DMS 273 (cell line): ENCODE measurements at regions not wholly inside any gene's neighbourhood (a gene's known extent, or its start where the extent isn't known, plus 50 kb on each side); places are given as distances from the start of the nearest gene placed in this dataset.

Source experiments
- DNase-seq: peaks from one replicate; lab custom pipeline; 2025; ENCODE audit not compliant: unreplicated experiment; lab: John Stamatoyannopoulos, UW

DNA sequence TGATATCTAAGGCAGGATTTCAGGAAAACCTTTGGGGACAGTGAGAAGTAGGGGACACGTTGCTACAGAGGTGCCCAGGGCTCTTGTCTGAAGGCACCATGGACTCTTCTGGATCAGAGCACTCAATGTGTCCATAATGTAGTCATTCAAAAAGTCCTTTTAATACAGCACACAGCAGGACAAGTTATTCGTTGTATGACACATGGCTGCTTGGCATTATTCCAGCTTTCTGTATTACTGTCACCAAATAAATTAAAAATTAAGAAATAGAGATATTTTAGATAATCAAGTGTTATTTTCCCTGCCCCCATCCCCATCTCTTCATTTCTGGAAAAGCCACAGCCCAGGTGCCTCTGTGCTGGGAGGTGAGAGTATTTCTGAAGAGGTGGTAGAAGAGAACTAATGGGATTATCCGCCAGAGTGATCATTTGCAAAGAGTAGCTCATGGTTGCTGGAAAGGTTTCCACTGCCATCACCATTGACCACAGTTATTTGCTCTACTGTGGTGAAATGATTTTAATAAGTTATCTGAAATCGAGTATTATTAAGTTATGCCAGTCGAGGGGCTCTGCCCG is 83.0 kb downstream of the CXCL12 start:
- peak; percentile 12 for DNase-seq

DNA sequence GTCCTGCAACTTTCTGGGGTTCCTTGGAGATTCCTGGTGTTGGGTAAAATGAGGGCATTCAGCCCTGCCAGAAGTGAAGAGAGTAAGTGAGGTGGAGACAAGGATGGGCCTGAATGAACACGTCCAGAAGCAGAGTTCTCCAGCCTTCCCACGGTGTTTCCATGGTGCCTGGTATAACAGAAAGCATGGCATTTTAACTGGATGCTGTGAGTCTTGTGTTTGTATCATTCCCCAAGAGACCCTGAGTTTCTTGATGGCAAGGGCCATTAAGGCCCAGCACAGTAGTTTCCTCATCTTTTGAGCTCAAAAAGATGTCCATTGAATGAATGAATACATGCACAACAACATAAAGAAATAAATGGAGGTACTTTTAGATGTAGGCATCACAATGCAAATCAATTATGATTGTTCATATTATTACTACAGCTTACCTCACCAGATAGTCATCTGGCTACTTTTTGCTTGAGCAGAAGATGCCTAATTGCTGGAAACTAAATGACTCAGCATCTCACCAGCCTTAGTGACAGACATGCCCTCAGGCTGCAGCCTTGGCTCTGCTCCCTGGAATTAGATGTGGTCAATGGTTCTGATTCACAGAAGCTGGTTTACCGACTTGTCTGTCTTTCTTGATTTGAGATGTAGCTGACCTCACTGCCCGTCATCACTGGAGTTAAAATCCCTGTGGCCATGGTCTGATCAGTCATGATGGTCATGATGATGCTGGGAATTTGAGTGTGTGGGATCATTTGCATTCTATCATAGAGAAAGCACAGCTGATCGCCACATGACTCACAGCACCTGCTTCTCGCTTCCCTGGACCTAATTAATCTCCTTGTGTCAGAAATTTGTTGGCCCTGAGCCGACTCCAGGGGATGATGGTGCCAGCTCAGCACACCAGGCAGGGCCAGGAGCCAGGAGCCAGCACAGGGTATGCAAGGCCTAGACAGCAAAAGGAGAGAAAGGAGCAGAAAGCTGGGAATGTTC is 83.9 kb downstream of the CXCL12 start:
- DNase-seq, result peak; percentile 84

DNA sequence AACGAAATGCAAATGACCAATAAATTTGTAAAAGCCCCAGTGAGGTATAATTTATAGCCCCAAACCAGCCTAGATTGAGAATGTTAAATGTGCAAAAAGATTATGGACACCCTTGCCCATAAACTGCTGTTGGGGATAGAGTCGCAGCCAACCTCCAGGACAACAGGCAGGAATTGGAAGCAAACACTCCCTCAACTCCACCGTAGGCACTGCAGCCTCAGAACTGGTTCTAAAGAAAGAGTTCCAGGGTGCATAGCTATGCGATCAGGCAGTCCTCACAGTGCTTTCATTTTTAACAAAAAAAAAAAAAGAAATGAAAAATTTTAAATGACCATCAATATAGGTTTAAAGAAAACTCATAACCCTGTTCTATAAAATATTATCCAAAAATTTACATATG is 86.2 kb downstream of the CXCL12 start:
- no peak for DNase-seq

DNA sequence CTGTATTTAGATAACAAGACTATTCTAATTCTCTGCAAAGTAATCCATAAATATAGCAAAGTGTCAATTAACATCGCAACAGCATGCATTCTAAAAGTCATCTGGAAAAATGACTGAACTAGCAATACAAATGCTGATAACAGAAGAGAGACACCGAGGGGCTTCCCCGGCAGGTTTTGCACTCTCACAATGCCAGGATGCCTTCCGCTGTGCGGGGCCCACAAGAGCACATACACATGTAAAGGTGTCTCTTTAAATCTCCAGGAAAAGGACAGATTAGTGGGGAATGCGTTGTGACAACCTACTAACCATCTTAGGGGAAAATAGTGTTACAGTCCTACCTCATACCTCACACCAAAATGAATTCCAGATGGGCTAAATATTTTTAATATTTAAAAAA is 86.9 kb downstream of the CXCL12 start:
- DNase-seq, result no peak

DNA sequence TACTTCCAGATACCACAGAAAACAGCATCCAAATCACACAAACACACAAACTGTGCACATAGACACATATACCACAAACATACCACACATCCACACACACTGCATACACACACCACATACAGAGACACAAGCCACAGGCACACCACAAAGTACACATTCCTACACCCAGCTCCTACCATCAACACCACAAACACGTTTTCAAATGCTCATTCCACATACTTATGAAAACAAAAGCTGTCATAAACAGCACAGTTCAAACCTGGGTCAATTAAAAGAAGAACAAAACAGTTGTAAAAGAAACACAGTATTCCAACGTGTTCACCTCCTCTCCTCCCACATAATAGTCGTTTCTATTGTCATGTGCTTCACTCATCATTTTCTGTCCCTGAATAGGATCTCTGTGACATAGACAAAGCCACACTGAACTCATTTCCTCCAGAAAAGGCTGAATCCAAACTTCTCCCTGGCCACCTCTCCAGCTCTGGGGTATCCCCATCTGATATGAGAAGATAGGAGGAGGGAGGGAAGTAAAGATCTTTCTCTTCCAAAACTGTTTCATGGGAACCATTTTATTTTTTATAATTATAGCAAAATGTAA is 89.2 kb downstream of the CXCL12 start:
- DNase-seq, result no peak

DNA sequence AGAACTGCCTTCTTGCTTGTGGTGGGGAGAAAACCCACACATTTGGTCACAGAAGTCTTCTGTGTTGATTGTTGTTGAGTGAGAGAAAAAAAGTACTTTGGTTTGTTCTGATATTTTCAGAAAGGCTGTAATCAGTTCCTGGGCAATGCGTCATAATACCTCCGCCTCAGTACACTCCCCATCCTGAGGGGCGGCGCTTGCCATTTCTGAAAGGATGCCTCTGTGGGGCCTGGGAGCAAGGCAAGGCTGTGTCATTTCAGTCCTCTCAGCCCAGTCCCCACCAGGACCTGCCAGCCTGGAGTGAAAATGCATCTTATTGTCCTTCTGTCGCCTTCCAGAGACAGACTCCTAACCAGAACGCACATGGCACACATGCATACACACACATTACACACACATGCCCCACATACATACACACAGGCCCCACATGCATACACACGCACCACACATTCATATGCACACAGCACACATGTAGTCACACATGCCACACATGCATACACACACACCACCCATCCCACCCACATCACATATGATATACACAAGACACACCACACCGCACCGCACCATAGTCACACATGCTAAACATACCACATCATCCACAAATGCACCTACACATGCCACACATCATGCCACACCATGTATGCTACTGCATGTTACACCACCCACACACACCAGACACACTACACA is 90.0 kb downstream of the CXCL12 start:
- DNase-seq, result no peak

DNA sequence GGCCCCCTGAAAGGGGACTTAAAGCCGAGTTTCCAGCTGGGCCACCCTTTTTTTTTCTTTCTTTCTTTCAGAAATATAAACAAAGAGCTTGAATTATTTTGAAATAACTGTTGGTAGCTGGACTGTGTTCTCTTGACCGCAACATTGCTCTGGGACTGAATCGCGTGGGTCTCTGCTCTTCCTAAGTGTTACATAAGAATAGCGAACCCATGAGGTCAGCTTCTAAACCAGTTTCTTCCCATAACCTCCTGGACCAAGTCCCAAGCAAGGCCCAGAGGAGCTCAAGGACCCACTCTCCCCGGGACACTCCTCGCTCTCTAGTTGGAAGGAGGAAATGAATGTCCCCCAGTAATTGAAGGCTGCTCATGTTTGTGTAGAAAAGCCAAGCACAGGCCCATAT is 91.1 kb downstream of the CXCL12 start:
- no peak for DNase-seq

DNA sequence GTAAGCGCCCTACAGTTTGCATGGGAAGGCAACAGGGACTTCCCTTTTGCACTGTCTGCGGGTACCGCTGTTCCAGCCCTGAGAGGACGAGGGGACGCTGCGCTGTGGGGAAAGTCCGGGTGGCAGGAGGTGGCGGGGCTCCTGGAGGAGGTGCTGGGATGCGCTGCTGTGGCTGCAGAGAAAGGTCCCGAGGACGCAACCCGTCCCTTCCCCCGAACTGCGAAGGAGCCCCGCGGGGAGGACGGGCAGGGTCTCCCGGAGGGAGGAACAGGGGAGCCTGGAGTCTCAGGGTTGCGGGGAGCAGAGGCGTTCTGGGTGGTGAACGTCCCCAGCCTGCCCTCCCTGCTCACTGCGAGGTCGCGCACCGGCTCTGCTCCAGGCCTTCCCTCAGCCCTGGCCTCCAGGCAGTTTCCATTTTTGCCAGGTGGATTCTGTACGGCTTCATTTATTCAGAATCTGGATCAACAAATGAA is 91.6 kb downstream of the CXCL12 start:
- DNase-seq, result no peak

DNA sequence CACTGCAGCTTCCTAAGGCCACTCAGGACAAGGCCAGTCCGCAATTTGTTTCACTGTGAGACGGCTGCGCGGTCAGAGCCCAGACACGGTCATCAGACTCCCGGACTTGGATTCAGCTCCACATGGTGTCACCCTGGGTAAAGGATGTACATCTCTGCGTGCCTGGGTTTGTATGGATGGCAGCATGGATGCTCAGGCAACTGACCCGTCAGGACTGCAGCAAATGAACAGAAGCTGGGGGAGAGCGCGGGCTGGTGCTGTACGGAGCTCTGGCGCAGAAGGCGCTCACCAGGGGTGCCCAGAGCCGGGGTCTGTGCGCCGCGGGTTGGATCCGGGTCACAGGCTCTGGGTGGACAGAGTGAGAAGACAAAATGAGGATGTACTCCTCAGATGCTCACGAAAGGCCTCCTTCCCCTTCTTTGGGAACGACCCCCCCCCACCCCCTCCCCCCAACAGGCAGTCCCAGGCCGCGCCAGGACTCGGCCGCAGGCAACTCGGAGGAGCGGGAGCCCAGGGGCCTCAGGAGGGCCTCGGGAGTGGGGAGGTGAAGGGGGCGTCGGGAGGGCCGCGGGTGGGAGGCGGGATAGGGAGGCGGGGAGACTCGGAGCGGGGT is 92.4 kb downstream of the CXCL12 start:
- no peak for DNase-seq

DNA sequence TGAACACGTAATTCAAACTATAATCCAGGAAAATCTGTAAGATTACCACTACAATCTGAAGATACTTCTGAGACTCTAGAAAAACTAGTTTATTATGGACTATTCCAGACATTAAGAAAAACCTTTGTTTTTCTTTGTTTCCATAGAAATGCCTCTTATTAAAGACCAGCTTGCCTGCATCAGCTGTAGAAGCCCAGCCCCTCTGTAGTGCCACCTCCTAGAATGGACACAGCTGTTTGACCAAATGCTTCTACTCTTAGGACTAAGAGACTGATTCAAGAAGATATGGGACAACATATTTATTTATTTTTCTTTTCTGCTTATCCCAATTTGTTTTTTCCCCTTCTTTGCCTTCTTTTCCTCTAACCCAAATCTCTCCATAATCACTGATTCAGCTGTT is 93.8 kb downstream of the CXCL12 start:
- DNase-seq, result no peak

DNA sequence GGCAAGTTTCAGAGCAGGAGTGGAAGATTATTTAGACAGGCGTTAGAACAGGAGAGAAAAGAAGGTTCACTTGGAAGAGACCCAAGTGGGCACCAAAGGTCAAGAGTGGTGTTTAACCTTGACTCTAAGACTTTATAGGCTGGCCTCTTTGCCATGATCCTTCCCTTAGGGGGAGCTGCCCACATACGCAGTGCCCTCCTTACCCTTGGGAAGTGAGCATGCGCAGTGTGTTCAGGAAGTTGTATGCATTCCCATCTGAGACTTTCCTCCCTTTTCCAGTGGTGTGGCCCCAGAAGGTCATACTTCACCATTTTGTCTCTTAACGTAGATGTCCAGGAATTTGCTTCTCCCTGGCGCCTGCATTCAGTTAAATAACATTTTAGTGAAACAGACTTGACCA is 95.8 kb downstream of the CXCL12 start:
- DNase-seq, result no peak

DNA sequence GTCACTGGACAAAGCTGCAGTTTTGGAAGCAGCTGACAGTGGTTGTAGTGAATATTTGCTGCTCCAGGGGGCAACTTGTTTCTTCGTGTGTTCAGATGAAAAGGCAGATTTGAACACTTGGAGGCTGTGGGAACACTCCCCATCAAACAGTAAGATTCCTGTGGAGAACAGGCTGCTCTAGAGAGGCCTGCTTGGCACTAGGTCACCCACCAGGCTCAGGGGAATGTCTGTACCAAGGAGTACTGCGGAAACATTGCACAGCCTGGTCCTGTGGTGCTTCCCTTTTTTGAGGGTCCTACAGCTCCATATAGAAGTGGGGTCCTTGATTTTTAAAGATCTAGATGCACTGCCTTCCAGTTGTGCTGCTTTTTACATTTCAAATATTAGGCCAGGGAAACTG is 97.5 kb downstream of the CXCL12 start:
- no peak for DNase-seq

DNA sequence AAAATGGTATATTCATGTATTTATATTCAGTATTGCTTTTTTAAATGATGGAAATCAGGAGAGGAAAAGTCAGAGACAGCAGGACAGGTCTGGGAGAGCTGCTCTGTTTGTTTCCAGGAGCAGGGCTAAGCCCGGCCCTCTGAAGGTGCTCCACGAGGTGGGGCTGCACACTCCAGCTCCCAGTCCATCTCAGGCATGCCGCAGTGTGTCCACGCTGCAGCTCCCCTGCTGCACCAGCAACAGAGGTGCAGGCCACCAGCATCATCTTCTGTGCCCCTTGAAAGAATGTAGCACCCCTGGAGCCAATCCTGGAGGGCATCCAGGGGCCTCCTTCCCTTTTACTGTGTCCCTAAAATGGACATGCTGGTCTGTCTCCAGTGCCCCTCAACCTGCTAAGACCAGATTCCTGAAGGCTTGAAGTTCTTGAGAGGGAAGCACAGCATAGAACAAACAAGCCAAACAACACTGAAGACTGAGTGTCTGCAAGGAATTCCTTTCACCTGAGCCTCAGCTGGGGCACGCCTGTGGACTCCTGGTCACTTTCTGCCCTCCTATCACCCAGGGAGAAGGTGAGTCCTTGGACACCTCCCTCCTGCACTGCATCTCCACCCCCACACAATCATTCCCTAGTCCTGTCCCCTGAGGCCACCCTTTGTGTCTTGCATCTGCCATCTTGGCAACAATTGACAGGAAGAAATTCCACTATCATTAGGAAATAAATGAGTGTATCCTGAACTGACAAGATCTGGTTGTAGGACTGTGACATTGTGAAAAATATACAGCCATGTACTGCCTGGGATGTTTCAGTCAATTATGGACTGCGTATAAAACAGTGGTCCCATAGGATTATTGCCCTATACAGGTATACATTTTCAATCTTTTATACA is 100.5 kb downstream of the CXCL12 start:
- no peak for DNase-seq

DNA sequence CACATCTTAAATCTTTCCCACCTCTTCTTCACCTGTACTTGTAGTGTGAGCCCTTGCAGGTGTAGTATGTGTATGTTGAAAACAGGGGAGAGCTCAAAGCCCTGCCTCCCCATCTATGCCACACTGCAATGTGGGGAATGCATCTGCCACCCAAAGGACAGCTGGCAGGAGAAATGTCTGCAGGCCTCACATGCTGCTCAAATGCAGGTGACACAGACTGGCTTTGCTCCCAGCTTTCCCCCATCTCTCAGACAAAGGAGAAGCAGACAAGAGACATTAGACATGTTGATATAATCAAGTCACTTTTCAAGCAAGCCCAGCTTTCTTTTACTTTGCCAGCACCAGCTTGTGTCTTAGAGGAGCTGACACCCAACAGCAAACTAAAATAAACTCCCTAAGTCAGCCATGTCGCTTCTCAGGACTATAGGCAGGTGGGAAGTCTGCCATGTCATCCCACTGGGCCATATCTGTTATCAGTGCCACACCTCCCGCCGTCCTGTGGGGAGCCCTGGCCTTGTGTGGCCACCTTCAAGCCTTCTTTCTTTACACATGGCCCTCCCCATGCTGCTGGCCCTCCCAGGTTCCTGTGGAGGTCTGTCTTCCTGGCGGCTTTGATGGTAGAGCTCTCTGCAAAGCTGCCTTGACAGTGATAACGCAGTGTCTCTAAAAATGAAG is 102.1 kb downstream of the CXCL12 start:
- DNase-seq, result no peak

DNA sequence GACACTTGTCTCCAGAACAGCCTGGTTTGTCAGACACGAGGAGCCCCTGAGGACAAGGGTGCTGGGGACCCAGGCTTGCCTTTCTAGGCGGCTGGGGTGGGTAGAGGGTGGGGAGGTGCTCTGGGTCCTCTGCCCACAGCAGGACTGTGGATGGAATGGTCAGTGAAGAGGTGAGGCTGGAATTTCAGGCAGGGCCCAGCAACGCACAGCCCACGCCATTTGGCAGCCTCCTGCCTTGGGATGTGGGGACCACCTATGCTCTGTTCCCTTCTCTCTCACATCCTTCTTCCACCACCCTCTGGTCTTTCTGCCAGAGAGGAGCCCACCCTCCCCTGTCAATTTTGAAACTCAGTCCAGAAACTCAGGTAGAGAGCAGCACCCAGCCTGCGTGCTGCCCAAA is 103.2 kb downstream of the CXCL12 start:
- DNase-seq, result no peak

DNA sequence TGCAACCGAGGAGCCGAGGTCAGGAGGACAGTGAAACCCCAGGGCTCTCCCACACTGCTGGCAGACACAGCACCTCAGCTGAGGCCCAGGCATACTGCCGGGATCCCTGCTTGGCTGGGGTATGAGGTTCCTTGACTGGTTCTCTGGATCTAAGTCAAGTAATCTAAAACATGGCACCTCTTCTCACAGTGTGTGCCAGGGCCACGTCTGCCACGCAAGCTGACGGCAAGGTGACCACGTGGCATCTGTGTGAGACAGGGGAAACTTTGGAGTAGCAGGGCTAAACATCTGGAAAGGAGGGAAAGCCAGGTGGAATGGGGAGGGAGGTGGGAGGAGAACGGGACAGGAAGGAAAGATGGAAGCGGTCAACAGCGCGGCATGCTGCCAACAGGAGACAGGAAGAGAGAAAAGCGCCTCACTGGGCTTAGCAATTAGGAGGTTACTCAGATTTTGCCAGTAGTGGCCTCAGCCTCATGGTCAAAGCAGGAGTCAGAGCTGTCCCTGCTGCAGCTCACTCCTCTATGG is 103.7 kb downstream of the CXCL12 start:
- DNase-seq, result no peak

DNA sequence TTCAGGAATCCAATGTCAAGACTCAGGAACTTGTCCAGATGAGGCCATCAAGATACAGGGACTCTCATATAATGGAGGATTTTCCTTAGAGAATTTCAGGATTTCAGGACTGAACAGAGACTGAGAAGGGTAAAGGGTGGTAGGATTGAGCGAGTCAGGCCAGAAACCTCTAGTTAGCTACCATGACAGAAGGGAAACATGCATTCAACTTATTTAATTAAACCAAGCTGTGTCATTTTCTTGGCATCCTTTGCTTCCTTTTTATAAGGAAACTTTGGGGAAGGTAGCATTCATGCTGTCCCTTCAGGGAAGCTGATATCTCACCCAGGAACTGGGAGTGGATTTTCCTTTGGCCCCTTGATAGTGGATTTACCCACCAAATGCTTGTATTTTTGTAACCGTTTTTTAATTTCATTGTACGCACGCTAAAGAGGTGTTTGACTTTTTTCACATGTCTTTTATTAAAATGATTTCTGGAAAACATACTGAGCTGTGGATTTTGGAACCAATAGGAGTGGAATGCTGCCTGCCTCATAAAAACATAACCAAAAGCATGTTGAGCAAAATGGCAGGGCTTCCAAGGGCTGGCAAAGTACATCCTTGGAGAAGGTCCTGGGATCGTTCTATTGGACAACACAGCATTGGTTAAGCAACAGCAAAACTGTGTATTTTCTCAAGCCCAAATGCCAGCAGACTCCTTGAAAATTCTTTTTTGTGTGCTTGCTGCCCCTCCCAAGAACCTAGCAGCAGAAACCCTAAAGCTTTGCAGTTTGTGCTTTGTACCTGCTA is 104.5 kb downstream of the CXCL12 start:
- no peak for DNase-seq

DNA sequence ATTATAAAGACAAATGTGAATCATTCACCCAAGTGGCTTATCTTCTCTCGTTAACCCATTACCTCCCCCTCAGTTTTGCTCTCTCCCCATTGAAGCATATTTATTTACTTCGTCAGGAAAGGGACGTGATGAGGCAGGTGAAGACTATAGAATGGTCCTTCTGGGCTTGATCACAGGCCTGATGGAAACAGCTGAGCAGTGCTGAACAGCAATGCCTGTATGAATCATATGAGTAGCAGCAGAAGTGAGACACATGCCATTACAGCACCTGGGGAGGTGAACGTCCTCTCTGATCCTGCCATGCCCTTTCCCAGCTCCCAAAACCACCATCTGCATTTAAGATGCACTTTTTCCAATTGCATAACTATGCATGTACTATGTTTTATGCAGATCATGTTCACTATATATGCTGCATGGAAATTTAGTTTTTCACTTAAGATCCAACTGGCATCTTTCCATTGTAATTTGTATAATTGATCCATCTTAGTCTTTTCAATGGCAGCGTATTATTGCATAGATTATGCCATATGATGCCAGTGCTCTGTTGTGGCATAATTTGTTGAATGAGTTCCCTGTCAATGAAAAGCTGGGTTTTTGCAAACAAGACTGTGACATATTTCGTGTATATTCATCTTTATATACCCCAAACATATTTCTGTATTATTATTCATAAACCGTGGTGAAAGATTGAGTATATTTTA is 105.3 kb downstream of the CXCL12 start:
- DNase-seq, result no peak
